ENCODE measurements at regions not wholly inside any gene's neighbourhood (a gene's known extent, or its start where the extent isn't known, plus 50 kb on each side); places are given as distances from the start of the nearest gene placed in this dataset.
A peak's percentile ranks its signal among the peaks of the same experiment; 100 is the strongest.
"Not testable (repeated sequence)": the region's sequence is repeated elsewhere in the genome, so short reads cannot be mapped to it uniquely, and the experiment has no call there.

DNA sequence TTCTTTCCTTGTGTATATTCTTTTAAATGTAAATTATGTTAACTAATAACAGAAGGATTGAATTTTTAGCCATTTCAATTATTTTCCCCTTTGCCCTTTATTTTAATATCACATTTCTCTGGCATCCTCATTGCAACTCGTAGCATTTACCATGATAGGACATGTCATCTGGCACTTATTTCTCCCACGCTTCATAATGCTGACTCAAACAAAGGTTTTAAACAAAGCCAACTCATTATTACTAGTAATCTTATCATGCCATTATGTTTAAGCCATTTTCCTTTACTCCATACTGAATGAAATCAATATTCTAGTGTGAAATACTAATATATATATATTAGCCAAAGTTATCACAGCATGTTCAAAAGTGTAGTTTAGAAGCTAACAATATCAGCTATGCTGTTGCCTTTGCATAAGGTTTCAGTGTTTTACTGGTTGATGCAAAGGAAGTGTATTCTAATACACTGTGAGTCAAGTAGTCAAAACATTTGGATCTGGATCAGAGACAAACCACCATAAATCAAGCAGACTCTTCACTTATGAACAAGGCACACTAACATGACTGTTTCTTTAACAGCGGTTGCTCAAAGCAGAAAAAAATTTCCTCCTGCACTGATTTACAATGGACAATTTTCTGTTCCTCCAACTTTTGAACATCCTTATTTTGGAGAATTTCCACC, 281.6 kb downstream of the SLC7A11 start:
- DNase-seq (ENCODE audit: low read depth in 3 of 3, low spot score in 2 of 3), result peak in 1 of 3 donors; percentile 18

DNA sequence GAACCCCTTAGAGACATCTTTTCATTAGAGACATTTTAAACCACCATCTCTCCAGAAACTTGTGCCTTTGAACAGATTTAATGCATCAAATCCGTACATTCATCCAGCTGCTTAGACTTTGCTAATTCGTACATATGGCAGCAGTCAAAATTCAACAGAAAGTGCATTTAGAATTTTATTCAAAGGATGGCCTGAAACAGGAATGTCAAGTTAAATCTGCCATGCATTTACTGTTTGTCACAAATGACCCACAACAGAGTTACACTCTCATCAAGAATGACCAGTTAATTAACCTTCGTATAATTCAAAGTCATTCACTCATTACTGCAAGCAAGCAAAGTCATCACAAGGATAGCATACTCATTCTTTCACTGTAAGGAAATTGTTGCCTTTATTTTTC, 284.3 kb downstream of the SLC7A11 start:
- peak; percentile 19 to 53 (median 27) for DNase-seq (ENCODE audit: low read depth in 3 of 3, low spot score in 2 of 3)

DNA sequence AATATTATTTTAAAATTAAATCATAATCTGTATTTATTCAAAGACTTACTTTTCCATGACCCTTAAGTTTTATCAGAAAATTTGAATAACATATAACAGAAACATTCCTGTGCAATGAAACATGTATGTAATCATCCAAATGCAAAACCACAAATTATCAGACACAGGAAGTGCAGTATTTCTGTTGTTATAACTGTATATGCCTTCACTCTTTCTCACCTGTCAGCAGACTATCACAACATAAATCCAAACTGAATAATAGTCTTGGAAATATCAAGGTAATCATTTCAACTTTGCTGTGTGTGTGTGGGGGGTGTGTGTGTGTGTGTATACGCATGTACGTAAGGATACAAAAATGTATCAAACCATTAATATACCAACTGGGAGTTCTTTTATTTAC, 285.9 kb downstream of the SLC7A11 start:
- no peak for DNase-seq (ENCODE audit: low read depth in 3 of 3, low spot score in 2 of 3)

DNA sequence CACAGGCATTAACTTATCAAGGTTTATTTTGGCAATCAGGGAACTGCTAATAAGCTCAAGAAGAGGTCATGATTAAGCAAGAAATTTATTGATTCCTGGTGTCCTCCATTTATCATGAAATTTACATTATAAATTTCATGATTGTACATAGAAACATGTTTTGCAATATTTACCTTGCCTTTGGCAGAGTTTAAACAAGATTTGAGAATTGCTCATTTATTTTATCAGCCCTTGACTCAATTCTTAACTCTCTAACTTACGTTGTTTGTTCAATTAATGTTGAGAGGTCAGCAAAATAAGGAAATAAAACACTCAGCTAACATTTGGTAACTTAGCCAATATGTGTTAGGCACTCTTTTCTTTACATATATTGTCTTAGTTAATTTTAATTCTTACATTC, 286.6 kb downstream of the SLC7A11 start:
- no peak for DNase-seq (ENCODE audit: low read depth in 3 of 3, low spot score in 2 of 3)

DNA sequence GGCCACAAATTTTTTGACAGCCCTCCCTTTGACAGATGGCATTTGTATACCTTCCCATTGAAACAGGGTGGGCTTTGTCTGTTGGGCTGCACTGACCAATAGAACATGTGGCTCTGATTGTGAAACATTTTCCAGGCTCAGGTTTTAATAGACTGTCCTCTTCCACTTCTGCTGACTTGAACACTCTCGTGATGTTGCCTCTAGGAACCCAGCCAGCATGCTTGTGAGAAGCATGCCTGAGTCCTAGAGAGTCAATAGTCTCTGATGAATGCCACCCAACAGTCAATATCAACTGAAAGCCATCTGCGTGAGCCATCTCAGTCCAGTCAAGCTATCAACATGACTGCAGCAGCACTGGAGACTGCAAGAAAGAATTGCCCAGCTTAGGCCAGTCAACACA, 290.0 kb downstream of the SLC7A11 start:
- DNase-seq (ENCODE audit: low read depth in 3 of 3, low spot score in 2 of 3), result no peak

DNA sequence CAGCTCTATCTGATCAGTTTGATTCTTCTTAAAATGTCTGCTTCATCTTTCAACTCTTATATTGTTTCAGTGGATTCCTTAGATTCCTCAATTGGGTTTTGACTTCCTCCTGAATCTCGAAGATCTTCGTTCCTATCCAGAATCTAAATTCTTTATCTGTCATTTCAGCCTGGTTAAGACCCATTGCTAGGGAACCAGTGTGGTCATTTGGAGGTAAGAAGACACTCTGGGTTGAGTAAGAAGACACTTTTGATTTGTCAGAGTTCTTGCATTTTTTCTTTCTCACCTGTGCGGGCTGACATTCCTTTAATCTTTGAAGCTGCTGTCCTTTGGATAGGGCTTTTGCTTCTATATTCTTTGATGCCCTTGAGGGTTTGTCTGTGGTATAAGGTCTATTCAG, 291.9 kb downstream of the SLC7A11 start:
- no peak for DNase-seq (ENCODE audit: low read depth in 3 of 3, low spot score in 2 of 3)

DNA sequence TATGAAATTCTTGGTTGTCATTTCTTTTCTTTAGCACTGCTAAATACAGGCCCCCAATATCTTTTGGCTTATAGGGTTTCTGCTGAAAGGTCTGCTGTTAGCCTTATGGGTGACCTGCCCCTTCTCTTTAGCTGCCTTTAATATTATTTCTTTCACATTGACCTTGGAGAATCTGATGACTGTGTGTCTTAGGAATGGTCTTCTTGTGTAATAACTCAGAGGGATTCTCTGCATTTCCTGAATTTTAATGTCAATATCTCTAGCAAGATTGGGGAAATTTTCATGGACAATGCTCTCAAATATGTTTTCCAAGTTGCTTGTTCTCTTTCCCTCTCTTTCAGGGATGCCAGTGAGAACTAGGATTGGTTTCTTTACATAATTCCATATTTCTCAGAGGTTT, 292.4 kb downstream of the SLC7A11 start:
- DNase-seq (ENCODE audit: low read depth in 3 of 3, low spot score in 2 of 3), result no peak

DNA sequence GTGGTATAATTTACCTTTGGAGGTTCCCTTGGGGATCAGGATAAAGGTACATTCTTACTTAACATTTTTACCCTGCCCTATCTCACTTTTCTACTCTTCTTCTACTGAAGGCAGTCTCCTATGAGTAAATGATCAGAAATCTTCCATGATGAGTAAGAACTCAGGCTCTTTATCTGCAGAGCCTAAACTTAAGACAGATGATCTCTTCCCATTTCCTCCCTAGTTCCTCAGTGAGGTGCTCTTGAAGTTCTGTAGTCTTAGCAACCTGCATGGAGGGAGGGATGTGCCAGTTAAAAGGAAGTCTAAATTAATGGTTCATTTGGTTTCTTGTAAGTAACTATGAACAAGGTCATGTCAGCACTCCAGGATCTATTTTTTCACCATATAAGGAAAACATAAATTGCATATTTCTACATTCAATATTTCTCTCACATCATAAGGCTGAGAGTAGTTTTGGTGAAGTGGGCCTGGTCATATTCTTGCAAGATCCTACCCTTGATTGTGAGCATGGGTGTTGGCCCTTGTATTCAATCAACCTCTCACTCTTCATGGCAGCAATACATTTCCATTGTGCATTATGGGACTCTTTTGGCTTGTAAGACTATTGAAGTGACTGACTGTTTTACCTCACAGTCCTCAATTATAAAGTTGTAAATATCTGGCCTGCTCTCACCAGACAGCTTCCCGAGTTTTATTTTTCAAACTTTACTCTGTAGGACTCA, 295.5 kb downstream of the SLC7A11 start:
- no peak for DNase-seq (ENCODE audit: low read depth in 3 of 3, low spot score in 2 of 3)

DNA sequence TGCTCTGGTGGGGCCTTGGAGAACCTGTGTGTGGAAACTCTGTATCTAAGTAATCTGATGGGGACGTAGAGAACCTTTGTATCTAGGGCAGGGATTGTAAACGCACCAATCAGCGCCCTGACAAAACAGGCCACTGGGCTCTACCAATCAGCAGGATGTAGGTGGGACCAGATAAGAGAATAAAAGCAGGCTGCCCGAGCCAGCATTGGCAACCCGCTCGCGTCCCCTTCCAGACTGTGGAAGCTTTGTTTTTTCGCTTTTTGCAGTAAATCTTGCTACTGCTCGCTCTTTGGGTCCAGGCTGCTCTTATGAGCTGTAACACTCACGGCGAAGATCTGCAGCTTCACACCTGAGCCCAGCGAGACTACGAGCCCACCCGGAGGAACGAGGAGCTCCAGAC, 299.3 kb downstream of the SLC7A11 start:
- DNase-seq (ENCODE audit: low read depth in 3 of 3, low spot score in 2 of 3), result not testable (repeated sequence)

DNA sequence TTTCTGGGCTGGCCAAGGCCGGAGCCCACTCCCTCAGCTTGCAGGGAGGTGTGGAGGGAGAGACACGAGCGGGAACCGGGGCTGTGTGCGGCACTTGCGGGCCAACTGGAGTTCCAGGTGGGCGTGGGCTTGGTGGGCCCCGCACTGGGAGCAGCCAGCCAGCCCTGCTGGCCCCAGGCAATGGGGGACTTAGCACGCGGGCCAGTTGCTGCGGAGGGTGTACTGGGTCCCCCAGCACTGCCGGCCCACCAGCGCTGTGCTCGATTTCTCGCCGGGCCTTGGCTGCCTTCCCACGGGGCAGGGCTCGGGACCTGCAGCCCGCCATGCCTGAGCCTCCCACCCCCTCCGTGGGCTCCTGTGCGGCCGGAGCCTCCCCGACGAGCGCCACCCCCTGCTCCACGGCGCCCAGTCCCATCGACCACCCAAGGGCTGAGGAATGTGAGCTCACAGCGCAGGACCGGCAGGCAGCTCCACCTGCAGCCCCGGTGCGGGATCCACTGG, 300.1 kb downstream of the SLC7A11 start:
- not testable (repeated sequence) for DNase-seq (ENCODE audit: low read depth in 3 of 3, low spot score in 2 of 3)

DNA sequence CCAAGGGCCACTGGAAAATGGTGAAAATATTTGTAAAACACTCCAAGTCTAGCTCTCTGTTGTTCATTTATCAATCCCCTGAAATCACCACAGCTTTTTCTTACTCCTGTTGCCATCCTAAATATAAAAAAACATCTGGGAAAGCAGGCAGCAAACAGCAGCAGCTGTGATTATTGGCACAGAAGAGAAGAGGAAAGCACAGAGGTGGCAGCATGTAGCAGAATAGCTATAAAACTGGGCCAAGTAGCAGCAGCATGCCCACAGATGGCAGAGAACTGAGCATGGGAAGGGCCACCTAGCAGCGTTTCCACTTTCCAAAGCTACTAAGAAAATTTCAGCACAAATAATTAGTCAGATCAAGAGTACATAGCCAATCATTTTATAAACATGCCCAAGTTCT, 307.2 kb downstream of the SLC7A11 start:
- DNase-seq (ENCODE audit: low read depth in 3 of 3, low spot score in 2 of 3), result no peak

DNA sequence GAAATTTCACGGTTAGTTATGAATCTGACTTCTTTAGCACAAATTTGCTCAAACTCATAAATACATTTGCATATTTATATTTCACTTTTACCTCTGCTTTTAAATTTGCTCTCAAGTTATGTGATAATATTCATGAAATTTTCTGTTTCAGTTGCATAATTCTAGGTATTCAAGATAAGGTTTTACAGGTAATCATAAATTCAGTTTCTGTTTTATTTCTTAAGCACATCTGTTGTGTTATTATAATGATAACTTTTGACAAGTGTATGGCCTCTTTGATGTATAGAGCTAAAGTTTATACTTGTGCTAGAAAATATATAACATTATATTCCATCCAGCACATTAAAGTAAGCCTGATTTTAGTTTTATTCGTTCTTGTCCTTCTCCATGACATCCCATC, 308.1 kb downstream of the SLC7A11 start:
- DNase-seq (ENCODE audit: low read depth in 3 of 3, low spot score in 2 of 3), result no peak

DNA sequence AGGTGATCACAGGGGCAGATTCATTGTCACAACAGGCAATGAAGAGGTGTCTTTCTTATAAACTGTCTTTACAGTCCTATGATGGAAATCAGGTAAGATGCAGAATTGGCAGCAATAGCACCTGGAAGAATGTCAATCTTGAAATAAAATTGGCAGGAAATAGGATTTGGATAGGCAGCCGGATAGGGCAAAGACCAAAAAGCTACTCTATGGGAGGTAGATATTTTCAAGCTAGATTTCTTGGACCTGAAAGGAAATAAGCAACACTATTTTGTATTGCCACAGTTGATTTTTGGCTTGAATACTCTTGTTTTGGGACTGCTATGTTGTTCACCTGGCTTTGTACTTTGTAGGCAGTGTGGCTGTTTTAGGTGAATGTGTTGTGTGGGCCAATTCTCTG, 314.2 kb downstream of the SLC7A11 start:
- DNase-seq (ENCODE audit: low read depth in 3 of 3, low spot score in 2 of 3), result no peak

DNA sequence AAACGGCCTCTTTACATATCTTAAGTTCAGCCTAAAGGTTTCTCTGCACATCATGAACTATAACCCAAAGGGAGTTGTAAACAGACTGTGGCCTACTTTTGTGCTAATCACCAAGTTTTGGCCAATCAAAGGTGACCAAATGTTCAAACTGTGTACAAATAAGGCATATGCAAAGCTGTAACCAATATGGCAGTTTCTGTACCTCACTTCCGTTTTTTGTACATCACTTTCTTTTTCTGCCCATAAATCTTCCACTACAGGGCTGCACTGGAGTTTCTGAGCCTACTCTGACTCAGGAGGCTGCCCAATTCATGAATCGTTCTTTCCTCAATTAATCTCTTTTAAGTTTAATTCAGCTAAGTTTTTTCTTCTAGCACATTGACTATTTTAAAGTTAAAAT, 318.7 kb downstream of the SLC7A11 start:
- no peak for DNase-seq (ENCODE audit: low read depth in 3 of 3, low spot score in 2 of 3)

DNA sequence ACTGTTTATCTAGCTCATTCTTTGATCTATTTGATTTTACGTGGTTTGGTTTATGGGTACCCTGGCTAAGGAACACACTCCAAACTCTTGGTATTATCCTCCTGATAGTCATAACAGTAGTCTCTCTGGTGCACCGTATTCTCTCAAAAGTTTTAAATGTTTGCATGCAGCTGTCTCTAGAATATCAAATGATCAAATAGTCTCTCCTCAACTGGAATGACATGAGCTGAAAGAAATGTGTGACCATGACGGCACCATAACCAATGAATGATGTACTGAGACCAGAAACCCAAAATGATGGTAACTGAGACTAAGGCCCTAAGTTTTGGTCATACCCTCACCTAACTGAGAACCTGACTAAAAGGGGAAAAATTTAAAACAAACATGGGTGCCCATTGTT, 319.4 kb downstream of the SLC7A11 start:
- no peak for DNase-seq (ENCODE audit: low read depth in 3 of 3, low spot score in 2 of 3)

DNA sequence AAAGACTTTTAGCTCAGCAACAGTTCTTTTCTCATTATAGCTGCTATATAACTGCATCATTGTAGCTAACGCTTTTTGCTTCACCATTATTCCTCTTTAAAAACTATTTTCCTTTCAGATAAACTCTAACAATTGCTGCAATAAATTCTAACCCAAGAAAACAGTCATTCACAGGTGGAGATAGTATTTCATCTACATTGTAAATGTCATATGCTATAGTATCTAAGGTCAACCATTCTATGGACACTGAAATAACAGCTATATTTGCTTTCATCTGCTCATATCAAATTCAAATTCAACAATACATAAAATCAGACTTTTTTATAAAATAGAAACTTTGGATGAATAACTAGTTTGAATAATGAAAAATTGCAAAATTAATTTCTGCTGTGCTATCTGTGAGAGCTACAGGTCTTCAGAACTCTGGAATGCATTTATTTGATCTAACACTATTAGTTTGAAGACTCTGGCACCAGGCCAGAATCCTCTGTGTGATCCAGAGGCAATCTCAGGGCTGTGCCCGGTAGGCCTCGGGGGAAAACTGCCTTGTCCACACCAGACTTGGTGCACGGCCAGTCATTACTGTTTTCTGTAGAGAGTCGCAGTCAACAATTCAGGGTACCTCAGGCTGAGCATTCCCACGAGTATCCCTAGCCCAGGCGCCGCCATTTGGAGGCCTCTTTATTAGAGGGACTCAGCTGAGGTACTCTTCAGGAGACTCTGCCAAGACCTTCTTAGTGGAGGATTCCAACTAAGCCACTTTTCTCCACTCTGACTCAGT, 332.4 kb downstream of the SLC7A11 start:
- no peak for DNase-seq (ENCODE audit: low read depth in 3 of 3, low spot score in 2 of 3)

DNA sequence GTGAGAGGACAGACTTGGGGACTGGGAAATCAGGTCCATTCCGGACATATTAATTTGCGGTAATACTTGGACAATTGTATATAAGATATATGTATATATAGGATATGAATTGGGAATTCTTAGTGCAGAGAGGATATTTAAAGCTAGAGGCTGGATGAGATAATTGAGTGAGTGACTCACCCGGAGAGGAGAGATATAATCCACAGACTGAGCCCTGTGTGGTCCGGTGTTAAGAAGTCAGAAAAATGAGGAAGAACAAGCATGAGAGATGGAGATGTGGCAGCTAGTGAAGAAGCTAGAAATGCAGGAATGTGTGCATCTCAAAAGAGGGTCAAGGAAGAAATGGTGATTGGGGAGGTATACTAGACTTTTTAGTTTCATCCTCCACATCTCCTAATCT, 336.2 kb downstream of the SLC7A11 start:
- DNase-seq (ENCODE audit: low read depth in 3 of 3, low spot score in 2 of 3), result no peak

DNA sequence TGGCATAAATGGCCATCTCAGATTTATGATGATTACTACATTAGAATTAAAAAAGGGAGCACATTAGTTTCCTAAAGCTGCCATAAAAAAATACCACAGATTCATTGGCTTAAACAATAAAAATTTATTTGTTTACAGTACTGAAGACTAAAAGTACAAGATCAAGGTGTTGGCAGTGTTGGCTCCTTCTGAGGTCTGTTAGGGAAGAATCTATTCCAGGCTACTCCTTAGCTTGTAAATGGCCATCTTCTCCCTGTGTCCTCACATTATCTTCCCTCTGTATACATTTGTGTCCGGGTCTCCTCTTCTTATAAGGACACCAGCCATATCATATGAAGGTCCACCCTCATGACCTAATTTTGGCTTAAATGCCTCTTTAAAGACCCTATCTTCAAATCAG, 341.0 kb downstream of the SLC7A11 start:
- DNase-seq (ENCODE audit: low read depth in 3 of 3, low spot score in 2 of 3), result no peak

DNA sequence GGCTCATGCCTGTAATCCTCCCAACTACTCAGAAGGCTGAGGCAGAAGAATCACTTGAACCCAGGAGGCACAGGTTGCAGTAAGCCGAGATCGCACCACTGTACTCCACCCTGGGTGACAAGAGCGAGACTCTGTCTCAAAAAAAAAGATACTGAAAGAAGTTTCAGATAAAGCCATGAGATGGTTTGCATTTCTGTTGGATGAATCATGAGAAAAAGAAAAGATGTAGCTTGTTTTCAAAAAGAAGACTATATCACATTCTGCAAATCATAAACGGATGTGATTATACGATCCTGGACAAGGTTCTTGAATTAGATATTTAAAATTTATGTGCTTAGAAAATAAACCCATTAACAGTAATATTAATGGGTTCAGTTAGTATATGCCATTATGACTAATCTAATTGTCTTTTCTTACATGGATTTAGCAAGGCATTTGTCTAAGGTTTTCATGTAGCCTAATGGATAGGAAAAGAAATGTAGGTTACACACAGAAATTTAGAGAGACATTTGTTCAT, 345.9 kb downstream of the SLC7A11 start:
- DNase-seq (ENCODE audit: low read depth in 3 of 3, low spot score in 2 of 3), result no peak

DNA sequence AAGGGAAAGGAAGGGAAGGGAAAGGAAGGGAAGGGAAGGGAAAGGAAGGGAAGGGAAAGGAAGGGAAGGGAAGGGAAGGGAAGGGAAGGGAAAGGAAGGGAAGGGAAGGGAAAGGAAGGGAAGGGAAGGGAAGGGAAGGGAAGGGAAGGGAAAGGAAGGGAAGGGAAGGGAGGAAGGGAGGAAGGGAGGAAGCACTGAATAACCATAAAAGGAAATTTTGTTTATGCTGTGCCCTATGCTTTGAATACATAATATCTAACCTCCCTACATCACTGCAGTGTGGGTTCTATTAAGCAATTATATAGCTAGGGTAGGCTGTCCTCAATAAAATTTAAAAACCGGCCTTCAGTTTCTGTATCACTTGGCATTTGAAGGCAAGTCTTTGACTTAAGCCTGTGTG, 346.6 kb downstream of the SLC7A11 start:
- DNase-seq (ENCODE audit: low read depth in 3 of 3, low spot score in 2 of 3), result not testable (repeated sequence)

DNA sequence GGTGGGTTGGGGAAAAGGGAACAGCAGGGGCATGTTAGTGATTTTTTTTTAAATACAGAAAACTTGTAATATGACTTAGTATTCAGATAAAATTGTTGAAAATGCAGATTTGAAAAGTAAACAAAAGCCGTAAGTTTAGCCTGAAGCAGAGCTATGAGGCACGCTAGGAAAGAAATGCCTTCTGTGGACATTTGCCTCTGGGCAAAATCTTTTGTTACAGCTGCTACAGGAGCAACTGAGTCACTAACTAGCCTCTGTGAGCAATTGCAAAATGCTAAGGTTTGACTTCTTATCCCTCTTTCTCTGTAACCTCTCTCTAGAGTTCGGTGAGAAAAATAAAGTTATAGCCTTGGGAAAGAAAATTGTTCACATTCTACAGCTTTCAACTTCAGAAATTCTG, 350.0 kb downstream of the SLC7A11 start:
- no peak for DNase-seq (ENCODE audit: low read depth in 3 of 3, low spot score in 2 of 3)

Data from right renal cortex interstitium (tissue), 3 donors.